ENCODE measurements at regions not wholly inside any gene's neighbourhood (a gene's known extent, or its start where the extent isn't known, plus 50 kb on each side); places are given as distances from the start of the nearest gene placed in this dataset.

- no peak for TF ChIP-seq EP300 (IDR thresholded peaks at IDR 0.05; ENCODE audit: borderline replicate concordance in 1 of 2, low read depth in 2 of 2, low read length in 2 of 2)
- TF ChIP-seq, protein P1, sequence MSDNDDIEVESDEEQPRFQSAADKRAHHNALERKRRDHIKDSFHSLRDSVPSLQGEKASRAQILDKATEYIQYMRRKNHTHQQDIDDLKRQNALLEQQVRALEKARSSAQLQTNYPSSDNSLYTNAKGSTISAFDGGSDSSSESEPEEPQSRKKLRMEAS (IDR thresholded peaks at IDR 0.05) = no peak
- TF ChIP-seq SIX5 (IDR thresholded peaks at IDR 0.05; ENCODE audit: low read depth, low read length) = no peak
- no peak for TF ChIP-seq RAD21 (IDR thresholded peaks at IDR 0.05 in 1 of 2, conservative IDR thresholded peaks at IDR 0.05 in 1 of 2; ENCODE audit: low read depth in 2 of 2, low read length in 2 of 2)
- TF ChIP-seq GABPA (IDR thresholded peaks at IDR 0.05; ENCODE audit: borderline replicate concordance, insufficient read depth, low read length) = no peak
- no peak for TF ChIP-seq ZNF274 (IDR thresholded peaks at IDR 0.05; ENCODE audit: borderline replicate concordance, extremely low read depth, low read length)
- no peak for TF ChIP-seq EZH2 (IDR thresholded peaks at IDR 0.05; ENCODE audit: low read depth, low read length, severe bottlenecking)
Measured at GRCh38 chr7:81402227-81402626, 367.6 kb downstream of the HGF start (continued).
